Mesenchymal stem cell (in vitro differentiated cells and primary cell): ENCODE measurements at regions not wholly inside any gene's neighbourhood (a gene's known extent, or its start where the extent isn't known, plus 50 kb on each side); places are given as distances from the start of the nearest gene placed in this dataset.

Source experiments
- DNase-seq: peaks from one replicate; pipeline ENCODE4 v3.0.0-alpha.2; 2013
- H2AFZ ChIP-seq: one replicate; pipeline ENCODE4 v1.6.1; 2013; ENCODE audit warnings: low read depth, mild to moderate bottlenecking, control low read depth, inconsistent platforms, low read length, moderate library complexity
- H2AK5ac ChIP-seq: 2 replicates; pipeline ENCODE4 v1.6.1; 2013; ENCODE audit warnings: low read length, moderate library complexity, mild to moderate bottlenecking, inconsistent platforms; ENCODE audit not compliant: severe bottlenecking
- H2BK120ac ChIP-seq: one replicate; pipeline ENCODE4 v1.6.1; 2013; ENCODE audit warnings: low read depth, mild to moderate bottlenecking, inconsistent platforms, low read length, moderate library complexity
- H2BK12ac ChIP-seq, 2 experiments: one replicate each; pipeline ENCODE4 v1.6.1; 2013; ENCODE audit warnings: inconsistent platforms in 2 of 2, low read length in 2 of 2, mild to moderate bottlenecking in 2 of 2, moderate library complexity in 2 of 2, control low read depth in 1 of 2
- H2BK15ac ChIP-seq: one replicate; pipeline ENCODE4 v1.6.1; 2013; ENCODE audit warnings: mild to moderate bottlenecking, low read depth, inconsistent platforms; ENCODE audit not compliant: poor library complexity, severe bottlenecking
- H2BK5ac ChIP-seq: 2 replicates; pipeline ENCODE4 v1.6.1; 2013; ENCODE audit warnings: low read depth, mild to moderate bottlenecking, low read length, control low read depth, inconsistent platforms; ENCODE audit not compliant: poor library complexity, severe bottlenecking
- H3K14ac ChIP-seq, 2 experiments: one replicate each; pipeline ENCODE4 v1.6.1; 2013; ENCODE audit warnings: inconsistent platforms in 2 of 2, low read length in 2 of 2, control low read depth in 1 of 2, mild to moderate bottlenecking in 1 of 2, moderate library complexity in 1 of 2
- H3K18ac ChIP-seq, 2 experiments: one replicate each; pipeline ENCODE4 v1.6.1; 2013; ENCODE audit warnings: inconsistent platforms in 2 of 2, low read length in 2 of 2, control low read depth in 1 of 2, low read depth in 1 of 2, mild to moderate bottlenecking in 1 of 2
- H3K23ac ChIP-seq, 2 experiments: one replicate each; pipeline ENCODE4 v1.6.1; 2013; ENCODE audit warnings: inconsistent platforms in 2 of 2, low read length in 2 of 2, mild to moderate bottlenecking in 2 of 2, moderate library complexity in 2 of 2, control low read depth in 1 of 2
- H3K27ac ChIP-seq: 2 replicates; pipeline ENCODE4 v1.5.1; 2013; ENCODE audit warnings: mild to moderate bottlenecking, moderate library complexity, low read length, control low read depth, inconsistent platforms; ENCODE audit not compliant: poor library complexity, severe bottlenecking
- H3K27me3 ChIP-seq, 2 experiments: 2 replicates each; pipeline versions ENCODE4 v1.6.1 to v1.7.0; 2013; ENCODE audit warnings: low read length in 2 of 2, mild to moderate bottlenecking in 2 of 2, moderate library complexity in 2 of 2, control low read depth in 1 of 2, inconsistent platforms in 1 of 2; ENCODE audit not compliant: control insufficient read depth in 1 of 2, insufficient read depth in 1 of 2
- H3K36me3 ChIP-seq, 2 experiments: 2 replicates each; pipeline versions ENCODE4 v1.6.1 to v1.7.0; 2013; ENCODE audit warnings: low read length in 2 of 2, control low read depth in 1 of 2, inconsistent platforms in 1 of 2, low read depth in 1 of 2, mild to moderate bottlenecking in 1 of 2; ENCODE audit not compliant: insufficient read depth in 2 of 2, control insufficient read depth in 1 of 2
- H3K4ac ChIP-seq, 2 experiments: one replicate each; pipeline ENCODE4 v1.6.1; 2013; ENCODE audit warnings: inconsistent platforms in 2 of 2, low read length in 2 of 2, mild to moderate bottlenecking in 2 of 2, moderate library complexity in 2 of 2, control low read depth in 1 of 2, low read depth in 1 of 2
- H3K4me1 ChIP-seq: 2 replicates; pipeline ENCODE4 v1.6.1; 2013; ENCODE audit warnings: low read depth, low read length, control low read depth; ENCODE audit not compliant: control insufficient read depth, insufficient read depth
- H3K4me2 ChIP-seq: 2 replicates; pipeline ENCODE4 v1.6.1; 2013; ENCODE audit warnings: low read length, mild to moderate bottlenecking, inconsistent platforms; ENCODE audit not compliant: poor library complexity, severe bottlenecking
- H3K4me3 ChIP-seq, 2 experiments: 2 replicates each; pipeline versions ENCODE4 v1.5.1 to v1.7.0; 2013; ENCODE audit warnings: low read length in 2 of 2, mild to moderate bottlenecking in 2 of 2, control low read depth in 1 of 2, low read depth in 1 of 2; ENCODE audit not compliant: insufficient read depth in 1 of 2
- H3K79me1 ChIP-seq: replicated peaks from 2 replicates; pipeline ENCODE4 v1.6.1; 2013; ENCODE audit warnings: mild to moderate bottlenecking, control low read depth, low read length, inconsistent platforms; ENCODE audit not compliant: poor library complexity, severe bottlenecking
- H3K9ac ChIP-seq: 2 replicates; pipeline ENCODE4 v1.7.0; 2013; ENCODE audit warnings: mild to moderate bottlenecking, low read length, moderate library complexity
- H3K9me3 ChIP-seq: 2 replicates; pipeline ENCODE4 v1.7.0; 2013; ENCODE audit warnings: mild to moderate bottlenecking, low read length; ENCODE audit not compliant: control insufficient read depth
- H4K8ac ChIP-seq: one replicate; pipeline ENCODE4 v1.6.1; 2013; ENCODE audit warnings: inconsistent platforms, mild to moderate bottlenecking, low read length, moderate library complexity
- H4K91ac ChIP-seq: one replicate; pipeline ENCODE4 v1.6.1; 2013; ENCODE audit warnings: mild to moderate bottlenecking, low read length, inconsistent platforms
- whole genome bisulfite sequencing: methylation state at CpG from one replicate; pipeline ENCODE4 v1.1.7; 2013; ENCODE audit warnings: mixed read lengths; 5-methylcytosine and 5-hydroxymethylcytosine counted together

- H3K4me1 ChIP-seq: no peaks in the 10 kb centered on the region
- no peaks in the 10 kb centered on the region for H3K36me3 ChIP-seq
- no peaks in the 10 kb centered on the region for H3K9me3 ChIP-seq
- no peak overlapping the region for H4K8ac ChIP-seq
- no peak overlapping the region for H2AFZ ChIP-seq
- no peak overlapping the region for H3K14ac ChIP-seq
- H3K9ac ChIP-seq: no peak overlapping the region
- no peaks in the 10 kb centered on the region for H3K79me1 ChIP-seq
- no peaks in the 10 kb centered on the region for H3K27me3 ChIP-seq
- H3K4me2 ChIP-seq: no peak overlapping the region
- H3K23ac ChIP-seq: no peak overlapping the region
- no peak overlapping the region for H3K18ac ChIP-seq
- H3K4ac ChIP-seq: no peak overlapping the region
- H2BK12ac ChIP-seq: no peak overlapping the region
- H2BK15ac ChIP-seq: no peak overlapping the region
- H2BK5ac ChIP-seq: no peak overlapping the region
- no peak overlapping the region for H2BK120ac ChIP-seq
- no peak overlapping the region for H2AK5ac ChIP-seq
- no peak overlapping the region for H3K27ac ChIP-seq
- no peak for DNase-seq
- 64% methylated on average over 1 of the region's 4 CpGs for WGBS
- no peak overlapping the region for H3K4me3 ChIP-seq
- no peak overlapping the region for H4K91ac ChIP-seq
Measured at GRCh38 chr5:106200971-106201370, 1469.8 kb downstream of the EFNA5 start.

- Histone ChIP-seq H3K23ac (no peak overlapping the region), H2AK5ac (no peak overlapping the region), H2BK12ac (no peak overlapping the region), H4K8ac (no peak overlapping the region), H3K36me3 (no peaks in the 10 kb centered on the region), H3K18ac (no peak overlapping the region), H3K4me3 (no peak overlapping the region), H4K91ac (no peak overlapping the region), H3K9ac (no peak overlapping the region), H3K4ac (no peak overlapping the region), H3K79me1 (no peaks in the 10 kb centered on the region), H3K27me3 (no peaks in the 10 kb centered on the region), H3K27ac (no peak overlapping the region), H3K4me1 (no peaks in the 10 kb centered on the region), H2BK5ac (no peak overlapping the region), H3K14ac (no peak overlapping the region), H2BK15ac (no peak overlapping the region), H3K9me3 (no peaks in the 10 kb centered on the region), H2BK120ac (no peak overlapping the region), H3K4me2 (no peak overlapping the region), H2AFZ (no peak overlapping the region)
- no peak for DNase-seq
- 94% methylated on average over 2 of the region's 5 CpGs for WGBS
Measured at GRCh38 chr5:106195679-106196474, 1474.9 kb downstream of the EFNA5 start.

GRCh38 chr5:106189121-106189809 lies 1481.5 kb downstream of the EFNA5 start:
- H2BK15ac ChIP-seq: no peak overlapping the region

GRCh38 chr5:106185661-106186081 lies 1485.1 kb downstream of the EFNA5 start:
- no peak overlapping the region for H4K8ac ChIP-seq
- H3K9me3 ChIP-seq: peaks cover under 1% of the 10 kb centered on the region
- no peak overlapping the region for H4K91ac ChIP-seq
- H3K27ac ChIP-seq: no peak overlapping the region
- H3K4me3 ChIP-seq: no peak overlapping the region
- no peak overlapping the region for H2AFZ ChIP-seq
- H3K4me2 ChIP-seq: no peak overlapping the region
- no peak overlapping the region for H3K18ac ChIP-seq
- H2BK5ac ChIP-seq: no peak overlapping the region
- no peak overlapping the region for H2BK12ac ChIP-seq
- no peaks in the 10 kb centered on the region for H3K36me3 ChIP-seq
- no peaks in the 10 kb centered on the region for H3K4me1 ChIP-seq
- H3K14ac ChIP-seq: no peak overlapping the region
- no peaks in the 10 kb centered on the region for H3K79me1 ChIP-seq
- H3K23ac ChIP-seq: no peak overlapping the region
- no peak overlapping the region for H2AK5ac ChIP-seq
- no peaks in the 10 kb centered on the region for H3K27me3 ChIP-seq
- no peak overlapping the region for H3K9ac ChIP-seq
- H2BK120ac ChIP-seq: no peak overlapping the region
- no peak overlapping the region for H3K4ac ChIP-seq
- 100% methylated on average over 1 of the region's 3 CpGs for WGBS
- DNase-seq: no peak
- H2BK15ac ChIP-seq: no peak overlapping the region

More at GRCh38 chr5:106189121-106189809, 1481.5 kb downstream of the EFNA5 start:
- Histone ChIP-seq H2BK120ac (no peak overlapping the region), H3K9me3 (no peaks in the 10 kb centered on the region), H4K91ac (no peak overlapping the region), H3K4me1 (no peaks in the 10 kb centered on the region), H2BK5ac (no peak overlapping the region), H4K8ac (no peak overlapping the region), H3K79me1 (no peaks in the 10 kb centered on the region), H3K27ac (no peak overlapping the region), H3K4me2 (no peak overlapping the region), H2AK5ac (no peak overlapping the region), H2AFZ (no peak overlapping the region), H3K9ac (no peak overlapping the region), H3K36me3 (no peaks in the 10 kb centered on the region), H3K4ac (no peak overlapping the region), H3K23ac (no peak overlapping the region), H3K14ac (no peak overlapping the region), H2BK12ac (no peak overlapping the region), H3K18ac (no peak overlapping the region), H3K27me3 (no peaks in the 10 kb centered on the region), H3K4me3 (no peak overlapping the region)
- WGBS: 97% methylated on average over 1 of the region's 3 CpGs
- no peak for DNase-seq
